ENCODE measurements at regions not wholly inside any gene's neighbourhood (a gene's known extent, or its start where the extent isn't known, plus 50 kb on each side); places are given as distances from the start of the nearest gene placed in this dataset.

- H3K4ac ChIP-seq (ENCODE audit: low read depth, low read length) = no peak overlapping the region
- H3K18ac ChIP-seq (ENCODE audit: insufficient read length, low read depth, low read length) = no peak overlapping the region
- no peak overlapping the region for H4K8ac ChIP-seq (replicated peaks; ENCODE audit: insufficient read length, low read depth, low read length)
- H3K9me3 ChIP-seq (ENCODE audit: control insufficient read depth, low read depth, low read length) = no peaks in the 10 kb centered on the region
- no peak overlapping the region for H2AK5ac ChIP-seq (ENCODE audit: insufficient read length, low read length)
- Mint-ChIP-seq H3K9me3 (no peaks in the 10 kb centered on the region; a peak in 3 of 5 replicates), H3K36me3 (ENCODE audit: insufficient read depth in 1 of 3, low read depth in 3 of 3) (peaks cover 0 to 3% (median 0%) of the 10 kb centered on the region in 3 experiments; a peak in 1 of 7 replicates), H3K4me3 (no peak overlapping the region), H3K27ac (no peak overlapping the region), H3K4me1 (peaks cover 5 to 10% of the 10 kb centered on the region in 2 experiments), H3K27me3 (ENCODE audit: low read depth) (no peaks in the 10 kb centered on the region; the same call in none of the 2 replicates)
- H3K9ac ChIP-seq (ENCODE audit: extremely low read depth, insufficient read length, low read length) = no peak overlapping the region
- no peak overlapping the region for H3K56ac ChIP-seq (ENCODE audit: insufficient read length, low read depth, low read length)
- no peaks in the 10 kb centered on the region for H3K79me1 ChIP-seq (ENCODE audit: insufficient read depth, low read depth, low read length, poor library complexity, severe bottlenecking)
- H2AFZ ChIP-seq (ENCODE audit: low read length) = no peak overlapping the region
- TF ChIP-seq CTCF (conservative IDR thresholded peaks at IDR 0.05) = no peak
- H3K27ac ChIP-seq (ENCODE audit: insufficient read length, low read depth, low read length) = no peak overlapping the region
- H2BK120ac ChIP-seq (ENCODE audit: low read depth, low read length, poor library complexity, severe bottlenecking) = no peak overlapping the region
- no peak overlapping the region for H4K5ac ChIP-seq (ENCODE audit: insufficient read length, low read depth, low read length)
- no peak overlapping the region for H3K23ac ChIP-seq (ENCODE audit: insufficient read length, low read depth, low read length)
- no peak overlapping the region for H3K14ac ChIP-seq (ENCODE audit: insufficient read depth, low read length)
- no peaks in the 10 kb centered on the region; the same call in 1 of the 2 replicates for H3K4me1 ChIP-seq (ENCODE audit: insufficient read depth, low read length)
- no peak for DNase-seq
- no peaks in the 10 kb centered on the region for H4K20me1 ChIP-seq (ENCODE audit: control insufficient read depth, insufficient read depth, insufficient read length)
- no peak overlapping the region for H2BK12ac ChIP-seq (ENCODE audit: insufficient read length, low read depth, low read length)
- no peaks in the 10 kb centered on the region for H3K79me2 ChIP-seq (ENCODE audit: insufficient read depth, low read length)
- no peak overlapping the region for H3K4me2 ChIP-seq (ENCODE audit: insufficient read depth, insufficient read length, low read length)
- H2BK5ac ChIP-seq (ENCODE audit: insufficient read length, low read length) = no peak overlapping the region
- no peaks in the 10 kb centered on the region for H3K23me2 ChIP-seq (ENCODE audit: insufficient read length, low read depth, low read length, poor library complexity, severe bottlenecking)
- no CpG with 5 or more reads among the region's 13 CpGs for WGBS (ENCODE audit: extremely low coverage, insufficient read length, low lambda C conversion rate)
- H4K91ac ChIP-seq (ENCODE audit: insufficient read length, low read depth, low read length) = no peak overlapping the region
- H3T11ph ChIP-seq (ENCODE audit: low read length) = no peak overlapping the region
- H2BK20ac ChIP-seq (ENCODE audit: low read depth, low read length, poor library complexity, severe bottlenecking) = no peak overlapping the region
- H2BK15ac ChIP-seq (ENCODE audit: low read depth, low read length) = no peak overlapping the region
- H3K27me3 ChIP-seq (ENCODE audit: insufficient read depth, low read length) = no peaks in the 10 kb centered on the region
Measured at GRCh38 chr10:4013651-4014121, 228.7 kb upstream of the KLF6 start.
